ENCODE measurements at regions not wholly inside any gene's neighbourhood (a gene's known extent, or its start where the extent isn't known, plus 50 kb on each side); places are given as distances from the start of the nearest gene placed in this dataset.

- TF ChIP-seq CHD7 (IDR thresholded peaks at IDR 0.05; ENCODE audit: insufficient replicate concordance, low read length): no peak
- TF ChIP-seq EGR1 (IDR thresholded peaks at IDR 0.05; ENCODE audit: borderline replicate concordance, low read depth, low read length): no peak
- no peak for TF ChIP-seq RFX5 (IDR thresholded peaks at IDR 0.05; ENCODE audit: borderline replicate concordance, low read depth, low read length)
- TF ChIP-seq EP300 (IDR thresholded peaks at IDR 0.05; ENCODE audit: borderline replicate concordance in 1 of 2, low read depth in 2 of 2, low read length in 2 of 2): no peak
- TF ChIP-seq SIRT6 (IDR thresholded peaks at IDR 0.05; ENCODE audit: low read length): no peak
- TF ChIP-seq KDM4A (IDR thresholded peaks at IDR 0.05; ENCODE audit: low read depth, low read length, severe bottlenecking): no peak
- TF ChIP-seq CBX5 (IDR thresholded peaks at IDR 0.05; ENCODE audit: low read depth, low read length): no peak
- TF ChIP-seq SP2 (IDR thresholded peaks at IDR 0.05; ENCODE audit: low read length): no peak
- no peak for TF ChIP-seq TBP (IDR thresholded peaks at IDR 0.05; ENCODE audit: low read depth, low read length)
- TF ChIP-seq RBBP5 (IDR thresholded peaks at IDR 0.05; ENCODE audit: borderline replicate concordance, low read depth, low read length): no peak
- TF ChIP-seq FOSL1 (IDR thresholded peaks at IDR 0.05; ENCODE audit: insufficient read depth, low read depth, low read length): no peak
- no peak for TF ChIP-seq GABPA (IDR thresholded peaks at IDR 0.05; ENCODE audit: borderline replicate concordance, insufficient read depth, low read length)
Observed at GRCh38 chr1:102151242-102151641, 154.5 kb upstream of the OLFM3 start (continued).

Data from H1 (cell line).